Inflammatory macrophage treated with lipopolysaccharide for 4 hours (primary cell): ENCODE measurements at regions not wholly inside any gene's neighbourhood (a gene's known extent, or its start where the extent isn't known, plus 50 kb on each side); places are given as distances from the start of the nearest gene placed in this dataset.
A peak's percentile ranks its signal among the peaks of the same experiment; 100 is the strongest.

Experiments used
- DNase-seq: peaks from one replicate; pipeline ENCODE4 v3.0.0-alpha.2; 2020

GRCh38 chr6:95366414-95366813 lies 210.9 kb upstream of the MANEA start:
- no peak for DNase-seq

- no peak for DNase-seq
These were observed 193.5 kb upstream of the MANEA start for GRCh38 chr6:95383878-95384277.

- DNase-seq, result no peak
These were observed 192.3 kb upstream of the MANEA start for GRCh38 chr6:95384988-95385387.

- DNase-seq, result no peak
These were observed 189.5 kb upstream of the MANEA start for GRCh38 chr6:95387845-95388244.

GRCh38 chr6:95404777-95405176 lies 172.6 kb upstream of the MANEA start:
- DNase-seq, result no peak

- DNase-seq, result no peak
These were observed 169.2 kb upstream of the MANEA start for GRCh38 chr6:95408111-95408510.

- DNase-seq, result no peak
These were observed 167.2 kb upstream of the MANEA start for GRCh38 chr6:95410168-95410567.

GRCh38 chr6:95413789-95414188 lies 163.5 kb upstream of the MANEA start:
- no peak for DNase-seq

- DNase-seq, result no peak
These were observed 159.5 kb upstream of the MANEA start for GRCh38 chr6:95417856-95418255.

- DNase-seq, result no peak
These were observed 156.5 kb upstream of the MANEA start for GRCh38 chr6:95420792-95421191.

GRCh38 chr6:95423331-95423730 lies 154.0 kb upstream of the MANEA start:
- no peak for DNase-seq

- DNase-seq, result peak; percentile 31
These were observed 145.6 kb upstream of the MANEA start for GRCh38 chr6:95431637-95432228.

GRCh38 chr6:95439741-95440140 lies 137.6 kb upstream of the MANEA start:
- DNase-seq, result no peak

- DNase-seq, result no peak
These were observed 129.1 kb upstream of the MANEA start for GRCh38 chr6:95448208-95448607.

GRCh38 chr6:95469511-95469910 lies 107.8 kb upstream of the MANEA start:
- no peak for DNase-seq

- DNase-seq, result no peak
These were observed 98.4 kb upstream of the MANEA start for GRCh38 chr6:95478941-95479340.

GRCh38 chr6:95487817-95488216 lies 89.5 kb upstream of the MANEA start:
- no peak for DNase-seq

- no peak for DNase-seq
These were observed 88.0 kb upstream of the MANEA start for GRCh38 chr6:95489185-95489863.

- DNase-seq, result no peak
These were observed 80.4 kb upstream of the MANEA start for GRCh38 chr6:95496769-95497426.

GRCh38 chr6:95501032-95501904 lies 76.1 kb upstream of the MANEA start:
- no peak for DNase-seq

GRCh38 chr6:95503568-95503967 lies 73.8 kb upstream of the MANEA start:
- DNase-seq, result no peak

- DNase-seq, result no peak
These were observed 65.9 kb upstream of the MANEA start for GRCh38 chr6:95511404-95511803.

GRCh38 chr6:95515975-95516374 lies 61.4 kb upstream of the MANEA start:
- no peak for DNase-seq
